ENCODE measurements at regions not wholly inside any gene's neighbourhood (a gene's known extent, or its start where the extent isn't known, plus 50 kb on each side); places are given as distances from the start of the nearest gene placed in this dataset.

GRCh38 chr4:37058826-37059225 lies 185.7 kb upstream of the NWD2 start:
- TF ChIP-seq CTCF (IDR thresholded peaks at IDR 0.05; ENCODE audit: low read depth, low read length, poor library complexity, severe bottlenecking): no peak
- no peak for TF ChIP-seq EZH2phosphoT487 (IDR thresholded peaks at IDR 0.05; ENCODE audit: borderline replicate concordance, low read length)
